HG03066 (cell line): ENCODE measurements at regions not wholly inside any gene's neighbourhood (a gene's known extent, or its start where the extent isn't known, plus 50 kb on each side); places are given as distances from the start of the nearest gene placed in this dataset.
"Not testable (repeated sequence)": the region's sequence is repeated elsewhere in the genome, so short reads cannot be mapped to it uniquely, and the experiment has no call there.

Experiments used
- ATAC-seq: cut with Tn5 transposase; IDR thresholded peaks from one replicate; pipeline ENCODE4 v1.9.1; 2021; ENCODE audit warnings: low read depth; ENCODE audit not compliant: unreplicated experiment

DNA sequence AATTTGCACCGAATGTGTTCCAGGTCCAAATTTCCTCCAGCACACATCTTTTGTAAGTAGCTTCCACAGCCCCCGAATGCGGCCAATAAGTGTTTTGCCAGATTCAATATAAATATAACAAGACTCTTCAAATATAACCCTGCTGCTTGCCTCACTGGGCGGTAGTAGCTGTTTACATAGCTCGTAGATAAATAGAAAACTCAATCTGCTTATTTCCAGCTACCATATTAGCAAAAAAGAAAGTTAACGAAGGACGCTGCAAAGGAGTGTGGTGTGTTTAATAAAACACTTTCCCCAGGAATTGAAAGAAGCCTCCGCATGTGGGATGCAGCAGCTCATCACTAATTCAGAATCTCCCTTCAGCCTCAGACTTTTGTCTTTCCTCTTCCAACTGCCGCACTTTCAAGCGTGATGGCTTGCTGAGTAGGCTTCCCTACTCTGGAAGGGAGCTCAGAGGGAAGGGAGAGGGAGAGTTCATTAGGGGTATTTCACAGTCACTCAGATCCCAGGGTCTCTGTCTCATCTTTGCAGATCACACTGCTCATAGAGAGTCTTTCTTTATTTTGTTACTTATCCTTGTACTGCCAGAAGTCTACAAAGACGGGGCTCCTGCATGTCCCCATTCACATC, 367.0 kb downstream of the RND3 start:
- no peak for ATAC-seq

- no peak for ATAC-seq
Measured at GRCh38 chr2:150119819-150120218, 367.6 kb downstream of the RND3 start.

DNA sequence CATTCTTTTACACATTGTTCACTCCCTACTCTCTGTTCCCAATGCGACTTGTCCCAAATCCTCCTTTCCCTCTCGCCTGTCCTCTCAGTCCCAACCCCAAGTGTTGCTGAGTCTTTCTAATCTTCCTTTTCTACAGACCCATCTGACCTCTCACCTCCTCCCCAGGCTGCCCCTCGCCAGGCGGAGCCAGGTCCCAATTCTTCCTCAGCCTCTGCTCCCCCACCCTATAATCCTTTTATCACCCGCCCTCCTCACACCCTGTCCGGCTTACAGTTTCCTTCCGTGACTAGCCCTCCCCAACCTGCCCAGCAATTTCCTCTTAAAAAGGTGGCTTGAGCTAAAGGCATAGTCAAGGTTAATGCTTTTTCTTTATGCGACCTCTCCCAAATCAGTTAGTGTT, 373.4 kb downstream of the RND3 start:
- ATAC-seq: not testable (repeated sequence)

DNA sequence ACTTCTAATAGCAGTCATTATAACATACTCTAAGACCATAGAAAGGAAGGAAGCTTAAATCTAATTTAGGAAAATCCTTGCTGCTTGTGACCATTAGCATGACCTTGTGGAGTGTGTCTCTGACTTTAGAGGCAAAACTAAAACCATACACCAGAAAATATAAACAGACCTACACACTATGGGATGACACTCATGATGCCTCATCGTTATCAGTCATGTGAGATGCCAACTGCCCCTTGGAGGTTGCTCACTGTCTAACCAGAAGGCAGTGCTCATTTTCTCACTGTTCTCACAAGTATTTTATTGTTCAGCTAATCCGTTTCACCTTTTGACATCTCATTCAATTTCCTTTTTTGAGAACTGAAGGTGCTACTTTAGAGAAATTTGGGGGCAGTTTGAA, 376.9 kb downstream of the RND3 start:
- ATAC-seq: no peak

- no peak for ATAC-seq
Measured at GRCh38 chr2:150109912-150110311, 377.6 kb downstream of the RND3 start.

- no peak for ATAC-seq
Measured at GRCh38 chr2:150109028-150109427, 378.4 kb downstream of the RND3 start.

DNA sequence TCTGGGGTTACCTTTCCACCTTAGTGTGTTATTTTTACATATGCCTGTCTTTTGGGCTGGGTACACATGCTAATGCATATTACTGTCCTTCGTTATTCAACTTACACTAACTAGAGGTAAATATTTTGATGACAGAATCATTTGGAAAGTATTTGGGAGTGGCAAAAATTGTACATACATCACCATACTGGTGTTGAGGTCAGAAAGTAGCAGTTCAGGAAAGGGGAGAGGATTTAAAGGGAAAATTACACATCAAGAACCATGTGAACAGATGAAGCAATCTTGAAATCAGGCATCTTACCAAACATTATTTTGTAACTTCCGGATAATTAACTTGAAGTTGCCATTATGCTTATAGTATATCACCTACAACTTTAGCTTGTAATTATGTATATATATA, 379.7 kb downstream of the RND3 start:
- ATAC-seq: no peak

- no peak for ATAC-seq
Measured at GRCh38 chr2:150107170-150107569, 380.3 kb downstream of the RND3 start.

- ATAC-seq: no peak
Measured at GRCh38 chr2:150101947-150102346, 385.5 kb downstream of the RND3 start.

DNA sequence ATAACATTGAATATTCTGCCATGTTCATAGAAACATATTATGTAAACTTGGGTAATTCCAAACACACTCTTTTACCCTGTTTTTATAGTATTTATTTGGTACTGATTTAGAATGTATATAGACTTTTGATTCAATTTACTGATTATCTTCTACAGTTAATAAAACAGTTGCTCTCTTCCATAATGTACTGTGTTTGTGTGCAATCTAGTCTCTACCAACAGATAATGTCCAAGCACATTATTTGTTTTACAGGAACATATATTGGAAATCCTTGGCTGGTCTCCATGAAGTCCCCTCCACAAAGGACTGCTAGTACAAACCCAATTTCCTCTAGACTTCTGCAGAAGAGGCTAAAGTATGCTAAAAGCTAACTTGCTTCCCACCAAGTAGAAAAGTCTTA, 386.6 kb downstream of the RND3 start:
- ATAC-seq: no peak

GRCh38 chr2:150100336-150100735, 387.1 kb downstream of the RND3 start:
- ATAC-seq: no peak

DNA sequence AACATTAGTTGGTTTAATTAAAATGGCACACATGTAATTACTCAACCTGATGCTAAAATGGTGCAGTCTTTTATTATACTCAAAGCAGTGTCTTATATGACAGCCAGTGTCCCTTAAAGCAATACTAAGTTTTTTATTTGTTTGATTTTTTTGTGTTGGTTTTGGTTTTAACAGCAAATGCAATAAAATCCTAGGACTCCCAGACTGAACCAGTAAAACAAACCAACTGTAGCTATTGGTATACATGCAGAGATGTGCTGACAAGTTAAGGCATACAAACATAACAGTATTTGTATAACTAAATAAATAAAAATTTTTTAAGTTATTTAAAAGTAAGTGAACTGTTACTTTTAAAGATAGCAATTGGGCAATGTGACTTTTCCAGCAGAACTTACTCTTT, 387.7 kb downstream of the RND3 start:
- no peak for ATAC-seq

DNA sequence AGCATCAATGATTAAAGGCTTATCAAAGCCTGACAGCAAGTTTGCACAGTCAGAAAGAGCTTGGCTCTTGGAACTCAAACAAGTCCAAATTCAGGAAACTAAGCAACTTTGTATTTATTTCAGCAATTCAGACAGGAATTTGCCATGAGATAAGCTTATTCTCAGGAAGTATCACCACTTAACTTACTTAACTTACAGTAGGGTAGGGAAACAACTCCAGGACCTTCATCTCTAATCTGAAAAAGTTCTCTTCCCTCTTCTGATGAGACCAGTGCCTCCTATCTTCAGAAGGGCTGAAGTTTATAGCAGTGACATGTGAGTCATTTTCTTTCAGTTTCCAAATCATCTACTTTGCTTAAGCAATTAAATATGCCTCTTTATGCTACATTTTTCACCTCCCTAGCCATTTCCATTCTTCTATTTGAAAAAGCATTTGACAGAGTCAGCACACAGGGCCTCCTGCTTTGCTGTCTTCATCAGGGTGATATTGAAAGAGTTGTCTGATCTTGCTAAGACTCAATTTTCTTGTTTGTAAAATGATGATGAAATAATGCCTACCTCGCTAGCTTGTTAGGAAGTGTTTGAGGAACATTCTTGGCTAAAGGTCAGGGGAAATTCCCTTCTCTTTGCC, 389.5 kb downstream of the RND3 start:
- ATAC-seq: no peak

DNA sequence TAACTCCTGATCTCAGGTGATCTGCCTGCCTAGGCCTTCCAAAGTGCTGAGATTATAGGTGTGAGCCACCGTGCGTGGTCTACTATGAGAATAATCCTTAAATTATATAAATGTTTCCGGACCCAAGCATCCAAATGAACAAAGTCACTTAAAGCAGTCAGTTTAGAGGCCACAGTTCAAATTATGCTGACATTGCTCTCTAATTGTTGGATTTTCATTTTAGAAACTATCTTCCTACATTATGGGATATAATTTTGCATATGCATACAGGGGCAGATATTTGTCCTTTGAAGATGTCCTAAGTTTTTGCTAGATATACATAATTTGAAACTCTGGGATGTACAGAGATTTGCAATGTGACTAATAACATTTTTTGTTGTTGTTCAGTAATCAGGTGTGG, 390.1 kb downstream of the RND3 start:
- no peak for ATAC-seq

GRCh38 chr2:150095361-150096095, 391.9 kb downstream of the RND3 start:
- no peak for ATAC-seq

DNA sequence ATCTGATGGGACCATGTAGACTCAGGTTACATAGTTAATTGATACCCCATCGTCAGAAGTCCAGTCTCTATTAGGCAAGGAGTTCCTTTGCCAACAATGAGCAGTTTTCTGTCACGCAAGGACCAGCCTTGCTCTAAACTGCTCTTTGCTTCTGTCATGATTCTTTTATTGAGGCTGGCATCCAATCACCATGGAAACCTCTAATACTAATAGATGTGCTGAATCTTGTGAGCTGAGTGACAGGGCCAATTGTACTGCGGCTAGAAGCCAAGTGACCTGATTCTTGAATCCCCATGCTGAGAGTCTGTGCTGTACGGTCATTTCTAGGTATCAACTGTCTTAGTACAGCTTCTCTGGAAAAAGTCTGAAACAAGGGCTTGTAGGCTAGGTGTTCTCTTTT, 395.6 kb downstream of the RND3 start:
- ATAC-seq: no peak

DNA sequence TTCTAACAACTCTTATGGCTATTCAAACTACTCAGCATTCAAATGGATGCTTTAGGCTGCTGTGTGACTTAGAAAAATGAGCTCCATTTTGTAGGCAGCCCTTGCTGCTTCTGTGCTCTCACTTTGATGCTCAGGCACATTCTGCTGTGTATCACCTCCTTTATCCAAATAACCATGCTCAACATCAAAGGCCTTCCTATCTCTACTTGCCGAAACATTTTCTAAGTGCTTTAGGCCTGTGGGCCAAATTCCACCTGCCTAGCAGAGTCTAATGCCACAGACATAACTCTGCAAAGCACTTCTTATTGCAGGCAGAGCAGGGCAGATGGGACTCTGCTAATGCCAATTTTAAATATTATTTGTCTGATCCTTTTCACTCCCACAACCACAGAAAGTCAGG, 397.4 kb downstream of the RND3 start:
- ATAC-seq: no peak

- no peak for ATAC-seq
Measured at GRCh38 chr2:150088538-150088937, 398.9 kb downstream of the RND3 start.

DNA sequence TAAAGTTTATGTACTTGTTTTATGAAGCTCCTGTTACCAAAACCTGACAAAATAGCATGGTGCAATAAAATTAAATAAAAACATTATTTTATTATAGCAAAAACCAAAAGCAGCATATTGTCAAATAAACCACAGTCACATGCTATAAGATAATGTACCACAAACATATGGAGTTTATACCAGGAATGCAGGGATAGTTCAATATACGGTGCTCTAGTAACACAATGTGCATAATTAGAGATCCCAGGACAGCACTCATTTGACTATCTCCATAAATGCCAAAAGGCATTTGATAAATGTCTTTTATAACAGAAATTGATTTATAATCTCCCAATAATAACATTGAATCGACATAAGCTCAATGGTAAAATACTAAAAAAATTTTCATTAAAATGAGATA, 402.0 kb downstream of the RND3 start:
- ATAC-seq: no peak

DNA sequence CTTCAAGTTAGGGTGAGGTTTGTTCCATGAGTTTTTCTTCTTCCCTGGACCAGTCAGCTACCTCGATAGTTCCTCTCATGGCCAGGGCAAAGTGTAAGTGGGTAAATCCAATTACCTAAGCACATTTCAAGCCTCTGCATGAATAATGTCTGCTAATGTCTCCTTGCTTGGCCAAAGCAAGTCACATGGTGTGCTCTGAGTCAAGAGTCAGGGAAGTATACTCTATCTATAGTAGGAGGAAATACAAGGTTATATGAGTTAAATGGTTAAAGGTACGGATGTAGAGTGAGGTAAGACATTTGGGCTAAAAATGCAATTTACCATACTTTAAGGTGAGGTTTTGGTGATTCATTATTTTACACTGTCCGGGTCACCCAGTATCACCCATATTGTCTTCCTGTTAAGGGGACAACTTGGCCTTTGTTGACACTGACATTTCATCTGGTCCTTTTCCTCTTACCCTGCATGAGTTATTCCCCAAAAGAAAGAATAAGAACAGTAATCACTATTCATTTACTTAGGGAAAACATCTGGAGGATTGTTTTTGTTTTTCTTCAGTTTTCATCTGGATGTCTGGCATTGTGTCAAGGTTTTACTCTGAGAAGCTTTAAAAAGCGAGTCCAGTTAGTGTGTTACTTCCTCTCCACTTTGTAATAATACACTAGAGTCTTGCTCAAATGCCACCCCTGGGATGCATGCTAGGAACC, 405.5 kb downstream of the RND3 start:
- ATAC-seq: no peak

DNA sequence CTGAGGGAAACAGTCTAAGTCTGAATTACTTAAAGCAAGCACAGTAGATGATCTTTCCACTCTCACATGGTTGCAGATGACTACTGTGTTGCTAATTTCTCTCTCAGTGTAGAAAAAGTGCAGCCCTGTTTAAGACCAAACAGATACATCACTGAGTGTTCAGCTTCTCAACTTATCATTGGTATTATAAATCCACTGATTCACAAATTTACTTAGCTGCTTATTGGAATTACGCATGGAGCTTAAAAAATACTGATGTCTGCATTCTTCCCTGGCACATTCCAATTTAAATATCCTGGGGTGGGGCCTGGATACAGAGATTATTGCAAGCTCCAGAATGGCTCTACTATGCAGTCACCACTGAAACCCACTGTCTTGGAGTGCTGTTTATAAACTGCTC, 411.2 kb downstream of the RND3 start:
- no peak for ATAC-seq
